GM12874 (cell line): ENCODE measurements at regions not wholly inside any gene's neighbourhood (a gene's known extent, or its start where the extent isn't known, plus 50 kb on each side); places are given as distances from the start of the nearest gene placed in this dataset.

Source experiments
- TF ChIP-seq, protein P1 (sequence below): IDR thresholded peaks from 2 replicates; pipeline ENCODE4 v1.5.1; 2011; ENCODE audit warnings: low read depth, mild to moderate bottlenecking, control low read depth, low read length, moderate library complexity; ENCODE audit not compliant: insufficient read depth

DNA sequence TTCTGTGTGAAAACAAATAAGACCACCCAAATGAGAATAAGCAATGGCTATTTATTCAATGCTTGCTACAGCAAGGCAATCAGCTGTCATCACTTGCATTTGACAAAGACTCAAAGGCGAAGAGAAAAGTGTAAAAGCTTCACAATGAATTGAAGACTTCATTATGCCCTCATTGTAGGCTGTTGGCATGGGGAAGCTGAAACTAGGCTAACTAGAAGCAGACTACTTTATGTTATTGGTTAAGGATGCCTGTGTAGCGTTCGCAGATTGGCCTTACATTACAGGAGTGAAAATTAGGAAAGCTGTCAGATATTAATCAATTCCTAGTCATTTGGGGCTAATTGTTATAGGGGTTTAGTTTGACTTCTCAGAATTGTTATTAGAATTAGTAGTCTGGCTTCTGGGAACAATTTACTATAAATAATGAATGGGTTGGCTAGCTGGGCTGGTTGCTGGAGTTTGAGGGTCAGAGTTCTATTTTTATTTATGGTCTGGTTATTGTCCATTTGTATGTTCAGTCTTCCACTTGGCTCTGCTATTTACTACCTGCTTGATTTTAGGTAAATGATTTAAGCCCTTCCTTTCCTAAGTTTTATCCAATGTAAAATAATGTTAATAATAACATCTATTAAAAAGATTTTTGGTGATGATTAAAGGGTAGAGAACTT, 437.2 kb upstream of the SYT4 start:
- TF ChIP-seq, protein P1, sequence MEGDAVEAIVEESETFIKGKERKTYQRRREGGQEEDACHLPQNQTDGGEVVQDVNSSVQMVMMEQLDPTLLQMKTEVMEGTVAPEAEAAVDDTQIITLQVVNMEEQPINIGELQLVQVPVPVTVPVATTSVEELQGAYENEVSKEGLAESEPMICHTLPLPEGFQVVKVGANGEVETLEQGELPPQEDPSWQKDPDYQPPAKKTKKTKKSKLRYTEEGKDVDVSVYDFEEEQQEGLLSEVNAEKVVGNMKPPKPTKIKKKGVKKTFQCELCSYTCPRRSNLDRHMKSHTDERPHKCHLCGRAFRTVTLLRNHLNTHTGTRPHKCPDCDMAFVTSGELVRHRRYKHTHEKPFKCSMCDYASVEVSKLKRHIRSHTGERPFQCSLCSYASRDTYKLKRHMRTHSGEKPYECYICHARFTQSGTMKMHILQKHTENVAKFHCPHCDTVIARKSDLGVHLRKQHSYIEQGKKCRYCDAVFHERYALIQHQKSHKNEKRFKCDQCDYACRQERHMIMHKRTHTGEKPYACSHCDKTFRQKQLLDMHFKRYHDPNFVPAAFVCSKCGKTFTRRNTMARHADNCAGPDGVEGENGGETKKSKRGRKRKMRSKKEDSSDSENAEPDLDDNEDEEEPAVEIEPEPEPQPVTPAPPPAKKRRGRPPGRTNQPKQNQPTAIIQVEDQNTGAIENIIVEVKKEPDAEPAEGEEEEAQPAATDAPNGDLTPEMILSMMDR, result no peak

DNA sequence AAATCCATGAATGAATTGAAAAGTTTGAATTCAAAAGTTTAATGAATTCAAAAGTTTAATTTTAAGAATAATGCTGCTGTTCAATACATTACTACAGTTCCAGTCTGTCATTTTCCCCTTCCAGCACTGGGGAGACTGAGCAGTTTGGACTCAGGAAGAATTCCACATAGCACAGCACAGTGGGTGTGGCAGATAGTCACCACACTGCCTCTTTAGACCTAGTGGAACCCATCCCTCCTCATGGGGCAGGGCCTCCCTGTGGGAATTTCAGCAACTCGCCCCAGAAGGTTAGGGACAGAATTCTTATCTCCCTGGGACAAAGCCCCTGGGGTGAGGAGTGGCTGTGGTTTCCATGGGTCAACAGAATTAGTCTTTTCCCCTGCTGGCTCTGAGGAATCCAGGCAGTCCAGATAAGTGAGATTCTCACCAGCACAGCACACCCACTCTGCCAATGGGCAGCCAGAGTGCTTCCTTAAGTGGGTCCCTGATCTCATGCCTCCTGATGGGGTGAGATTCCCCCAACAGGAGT, 442.0 kb upstream of the SYT4 start:
- TF ChIP-seq, protein P1, result no peak

DNA sequence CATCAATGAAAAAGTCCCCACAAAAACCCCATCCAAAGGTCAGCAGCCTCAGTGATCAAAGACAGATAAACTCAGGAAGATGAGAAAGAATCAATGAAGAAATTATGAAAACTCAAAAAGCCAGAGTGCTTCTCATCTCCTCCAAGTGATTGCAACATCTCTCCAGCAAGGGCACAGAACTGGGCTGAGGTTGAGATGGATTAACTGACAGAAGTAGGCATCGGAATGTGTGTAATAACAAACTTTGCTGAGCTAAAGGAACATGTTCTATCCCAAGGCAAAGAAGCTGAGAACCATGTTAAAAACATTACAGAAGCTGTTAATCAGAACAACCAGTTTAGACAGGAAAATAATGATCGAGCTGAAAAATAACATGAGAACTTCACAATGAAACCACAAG, 442.8 kb upstream of the SYT4 start:
- TF ChIP-seq, protein P1, result no peak

DNA sequence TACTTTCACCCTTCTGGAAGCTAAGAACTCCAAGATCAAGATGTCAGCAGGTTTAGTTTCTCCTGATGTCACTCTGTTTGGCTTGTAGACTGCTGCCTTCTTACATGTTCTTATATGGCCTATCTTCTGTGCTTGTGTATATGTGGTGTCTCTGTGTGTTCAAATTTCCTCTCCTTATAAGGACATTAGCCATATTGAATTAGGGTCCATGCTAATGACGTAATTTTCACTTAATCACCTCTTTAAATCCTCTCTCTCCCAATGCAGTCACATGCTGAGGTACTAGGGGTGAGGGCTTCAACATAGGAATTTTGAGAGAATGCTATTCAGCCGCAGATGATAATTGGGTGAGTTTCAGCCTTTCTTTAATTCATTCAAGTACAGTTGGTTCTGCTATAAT, 458.3 kb upstream of the SYT4 start:
- TF ChIP-seq, protein P1, result no peak

DNA sequence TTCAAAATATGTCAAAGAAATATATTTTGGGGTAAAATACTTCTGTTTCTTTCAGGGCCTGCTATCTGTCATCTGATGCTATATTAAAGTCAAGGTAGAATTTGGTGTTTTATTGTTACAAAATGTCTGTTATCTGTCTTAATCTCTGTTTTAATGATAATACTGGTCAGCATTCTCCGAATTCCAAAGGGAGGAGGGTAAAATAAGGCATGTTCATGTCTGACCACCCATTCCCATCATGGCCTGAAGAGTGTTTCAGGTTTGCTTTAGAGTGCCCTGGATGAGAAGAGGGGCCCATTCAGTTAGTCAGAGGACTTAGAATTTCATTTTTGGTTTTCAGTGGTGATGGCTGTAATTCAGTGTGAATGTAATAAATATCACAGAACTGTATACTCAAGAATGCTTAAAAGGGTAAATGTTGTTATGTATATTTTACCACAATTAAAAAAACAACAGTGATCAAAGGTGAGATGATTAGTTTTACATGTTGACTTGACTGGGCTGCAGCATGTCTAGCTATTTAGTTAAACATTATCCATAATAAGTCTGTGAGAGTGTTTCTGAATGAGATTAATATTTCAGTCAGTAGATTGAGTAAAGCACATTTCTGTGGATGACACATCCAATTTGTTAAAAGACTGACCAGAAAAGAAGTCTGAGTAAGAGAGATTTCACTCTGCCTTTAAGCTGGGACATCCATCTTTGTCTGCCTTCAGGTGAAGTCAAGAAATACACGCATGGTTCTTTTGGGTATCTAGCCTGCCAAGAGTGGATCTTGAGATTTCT, 467.9 kb upstream of the SYT4 start:
- TF ChIP-seq, protein P1, result no peak

DNA sequence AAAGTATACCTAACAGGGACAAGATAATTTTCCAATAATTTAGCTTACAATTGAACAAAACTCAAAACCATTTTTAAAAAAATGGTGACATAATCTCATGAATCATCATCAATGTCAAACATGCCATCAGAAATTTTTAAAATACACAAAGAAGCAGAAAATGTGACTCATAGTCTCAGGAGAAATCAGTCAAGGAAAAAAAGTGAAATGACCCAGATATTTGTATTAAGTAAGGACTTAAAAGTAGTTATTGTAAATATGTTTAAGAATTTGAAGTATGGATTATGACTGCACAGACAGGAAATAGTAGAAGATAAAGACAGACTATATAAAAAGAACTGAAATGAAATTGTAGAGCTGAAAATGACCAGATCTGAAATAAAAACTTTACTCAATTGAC, 473.9 kb upstream of the SYT4 start:
- TF ChIP-seq, protein P1, result no peak

DNA sequence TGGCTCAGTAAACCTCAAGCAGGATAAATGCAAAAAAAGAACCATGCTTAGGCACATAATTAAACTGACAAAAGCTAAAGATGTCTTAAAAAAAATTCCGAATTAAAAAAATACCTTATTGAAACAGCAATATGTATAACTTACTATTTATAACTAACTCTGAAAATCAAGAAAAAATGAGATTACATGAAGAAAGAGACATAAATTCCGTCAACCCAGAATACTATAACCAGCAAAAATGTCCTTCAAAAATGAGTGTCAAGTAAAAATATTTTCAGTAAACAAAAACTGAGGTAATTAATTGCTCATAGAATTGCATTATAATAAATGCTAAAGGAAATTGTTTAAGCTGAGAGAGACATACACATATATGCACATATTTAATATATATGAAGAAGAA, 474.5 kb upstream of the SYT4 start:
- TF ChIP-seq, protein P1, result no peak
